ENCODE measurements at regions not wholly inside any gene's neighbourhood (a gene's known extent, or its start where the extent isn't known, plus 50 kb on each side); places are given as distances from the start of the nearest gene placed in this dataset.
A peak's percentile ranks its signal among the peaks of the same experiment; 100 is the strongest.

DNA sequence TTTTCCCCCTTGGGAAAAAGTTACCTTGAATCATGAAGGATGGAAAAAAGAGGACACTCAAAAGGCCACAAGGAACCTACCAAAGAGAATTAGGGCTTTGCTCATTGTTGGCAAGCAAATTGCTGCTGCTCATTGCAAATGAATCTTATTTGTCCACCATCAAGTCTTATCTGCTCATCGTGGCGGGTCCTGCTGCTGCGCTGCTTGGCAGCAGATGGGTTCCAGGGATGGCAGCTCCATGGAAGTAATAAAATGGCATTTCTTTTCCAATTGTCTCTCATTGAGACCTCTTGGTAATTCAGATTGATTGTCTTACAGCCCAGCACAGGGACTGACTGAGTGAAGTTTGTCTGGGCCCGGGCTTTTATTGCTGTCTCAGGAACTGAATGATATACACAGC lies 118.7 kb downstream of the MRM1 start:
- TF ChIP-seq TAF1 (IDR thresholded peaks at IDR 0.05; ENCODE audit: borderline replicate concordance, low read depth, low read length) = no peak
- no peak for FAIRE-seq
- DNase-seq (ENCODE audit: insufficient read length) = no peak

DNA sequence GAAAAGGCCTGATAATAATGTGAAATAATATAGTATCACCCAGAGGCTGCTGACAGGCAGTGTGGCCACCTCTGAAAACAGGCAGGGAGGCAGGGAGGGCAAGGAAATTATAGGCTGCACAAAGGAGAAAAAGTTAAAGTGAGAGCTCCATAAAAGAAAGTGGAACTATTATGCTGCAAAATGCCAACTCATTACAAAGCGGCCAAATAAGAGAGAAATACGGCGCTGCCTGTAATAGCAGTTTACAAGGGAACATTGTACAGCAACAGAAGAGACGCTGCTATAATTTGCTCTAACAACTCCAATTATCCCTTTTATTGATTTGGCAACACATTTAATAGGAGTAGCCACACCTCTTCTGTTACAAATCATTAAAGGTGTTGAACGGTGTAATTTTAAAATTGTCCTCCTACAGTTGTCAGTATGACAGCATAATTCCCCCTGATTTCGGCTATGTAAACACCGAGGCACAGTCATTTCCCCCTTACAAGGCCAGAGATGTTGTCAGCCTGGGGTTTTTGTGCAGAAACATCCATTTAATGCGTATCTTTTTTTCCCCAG lies 120.3 kb downstream of the MRM1 start:
- FAIRE-seq (no peak), DNase-seq (ENCODE audit: insufficient read length) (no peak)
- TF ChIP-seq TAF1 (IDR thresholded peaks at IDR 0.05; ENCODE audit: borderline replicate concordance, low read depth, low read length) = no peak
- no peak for TF ChIP-seq POLR2AphosphoS5 (IDR thresholded peaks at IDR 0.05; ENCODE audit: low read depth, low read length)
- TF ChIP-seq POLR2A (IDR thresholded peaks at IDR 0.05; ENCODE audit: low read depth, low read length) = no peak

DNA sequence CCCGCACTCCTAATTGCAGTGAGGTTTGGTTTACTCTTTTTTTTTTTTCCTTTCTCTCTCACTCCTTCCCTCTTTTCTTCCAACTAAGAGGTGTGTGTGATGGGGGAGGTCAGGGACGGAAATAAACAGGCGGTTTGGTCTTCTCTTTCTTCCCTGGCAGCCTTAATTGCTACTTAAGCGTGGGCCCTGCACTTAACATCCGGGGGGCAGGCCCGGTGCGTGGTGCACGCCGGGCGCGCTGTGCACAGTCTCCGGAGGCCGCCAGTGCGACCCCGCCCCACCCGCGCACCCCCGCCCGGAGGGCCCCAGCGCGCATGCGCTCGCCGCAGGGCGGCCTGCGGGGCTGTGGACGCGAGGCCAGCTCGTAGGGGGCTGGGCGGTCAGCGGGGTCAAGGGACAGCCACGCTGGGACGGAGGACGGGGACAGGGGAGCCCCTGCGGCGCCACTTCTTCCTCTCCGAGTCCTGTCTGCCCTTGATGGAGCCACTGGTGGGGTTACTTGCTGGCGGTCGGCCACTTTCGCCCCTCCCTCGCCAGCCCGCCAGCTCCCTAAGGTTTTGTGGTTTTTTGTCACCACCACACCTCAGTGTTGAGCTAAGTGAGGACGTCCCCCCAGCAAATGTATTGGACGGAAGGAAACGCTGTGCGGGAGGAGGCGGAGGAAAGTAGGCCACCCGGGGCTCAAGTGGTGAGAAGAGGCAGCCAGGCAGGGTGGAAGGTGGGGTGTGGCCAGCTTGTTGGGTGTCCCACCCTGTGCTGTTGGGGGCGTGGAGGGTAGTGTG lies 120.9 kb downstream of the MRM1 start:
- peak; percentile 66 for DNase-seq (ENCODE audit: insufficient read length)
- TF ChIP-seq POLR2A (IDR thresholded peaks at IDR 0.05; ENCODE audit: low read depth, low read length) = no peak
- no peak for TF ChIP-seq POLR2AphosphoS5 (IDR thresholded peaks at IDR 0.05; ENCODE audit: low read depth, low read length)
- TF ChIP-seq TAF1 (IDR thresholded peaks at IDR 0.05; ENCODE audit: borderline replicate concordance, low read depth, low read length) = no peak
- FAIRE-seq = no peak

DNA sequence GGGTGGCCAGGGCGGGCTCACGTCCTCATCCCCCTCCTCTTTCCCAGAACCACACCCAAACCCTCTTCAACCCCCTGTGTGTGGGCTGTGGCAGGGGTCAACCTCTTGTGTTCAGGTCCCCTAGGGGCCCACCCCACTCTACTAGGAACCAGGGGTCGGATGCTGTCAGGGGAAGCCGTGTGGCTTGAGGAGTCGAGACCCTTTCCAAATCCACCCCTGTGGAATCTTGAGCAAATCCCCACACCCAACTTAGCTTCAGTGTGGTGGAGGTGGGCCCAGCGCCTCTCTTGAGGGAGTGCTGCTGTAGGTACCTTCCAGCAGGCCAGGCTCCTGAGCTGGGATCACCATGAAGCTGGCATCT lies 121.5 kb downstream of the MRM1 start:
- TF ChIP-seq POLR2AphosphoS5 (IDR thresholded peaks at IDR 0.05; ENCODE audit: low read depth, low read length) = no peak
- no peak for TF ChIP-seq POLR2A (IDR thresholded peaks at IDR 0.05; ENCODE audit: low read depth, low read length)
- no peak for TF ChIP-seq TAF1 (IDR thresholded peaks at IDR 0.05; ENCODE audit: borderline replicate concordance, low read depth, low read length)
- no peak for DNase-seq (ENCODE audit: insufficient read length)
- FAIRE-seq = no peak

DNA sequence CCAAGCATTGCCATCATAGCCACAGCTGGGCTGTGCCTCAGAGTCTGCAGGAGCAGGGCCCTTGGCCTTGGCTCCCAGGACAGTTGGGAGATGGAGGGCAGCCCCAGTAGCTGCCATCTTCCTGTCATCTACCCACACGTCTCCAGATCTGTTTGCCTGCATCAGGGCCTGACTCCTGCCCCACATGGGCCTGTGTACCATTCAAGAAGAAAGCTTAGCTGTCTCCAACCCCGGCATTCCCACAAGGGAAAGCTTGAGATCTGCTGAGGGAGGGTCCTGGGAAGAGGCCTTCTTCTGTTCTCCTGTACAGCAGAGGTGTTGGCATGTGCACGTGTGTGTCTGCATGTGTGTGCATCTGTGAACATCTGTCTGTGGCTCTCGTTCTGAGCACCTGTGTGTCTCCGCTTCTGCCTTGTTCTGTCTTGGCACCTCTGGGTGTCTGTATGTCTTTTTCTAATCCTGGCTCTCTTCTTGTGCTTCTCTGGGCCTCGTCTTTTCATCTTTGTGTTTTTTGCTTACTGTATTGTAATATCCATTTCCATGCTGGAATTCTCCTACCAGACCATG lies 122.2 kb downstream of the MRM1 start:
- no peak for TF ChIP-seq POLR2A (IDR thresholded peaks at IDR 0.05; ENCODE audit: low read depth, low read length)
- TF ChIP-seq POLR2AphosphoS5 (IDR thresholded peaks at IDR 0.05; ENCODE audit: low read depth, low read length) = no peak
- TF ChIP-seq TAF1 (IDR thresholded peaks at IDR 0.05; ENCODE audit: borderline replicate concordance, low read depth, low read length) = no peak
- no peak for DNase-seq (ENCODE audit: insufficient read length)
- FAIRE-seq = no peak

DNA sequence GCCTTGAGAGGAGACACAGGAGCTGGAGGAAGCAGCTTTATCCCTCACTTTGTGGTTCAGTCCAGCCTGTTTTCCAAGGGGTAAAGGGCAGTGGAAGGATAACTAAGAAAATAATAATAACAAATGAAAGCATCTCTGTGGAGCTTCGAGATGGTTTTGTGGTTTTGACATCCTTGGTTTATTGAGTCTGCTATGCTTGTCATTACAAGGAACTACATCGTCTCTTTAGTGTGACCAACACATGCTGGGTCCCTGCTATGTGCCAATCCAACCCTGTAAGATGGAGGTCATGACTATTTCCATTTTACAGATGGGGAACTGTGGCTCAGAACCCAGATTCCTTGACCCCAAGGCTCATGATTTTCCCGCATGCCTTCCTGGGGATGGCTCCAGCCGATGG lies 124.8 kb downstream of the MRM1 start:
- TF ChIP-seq POLR2A (IDR thresholded peaks at IDR 0.05; ENCODE audit: low read depth, low read length) = no peak
- TF ChIP-seq POLR2AphosphoS5 (IDR thresholded peaks at IDR 0.05; ENCODE audit: low read depth, low read length) = no peak
- FAIRE-seq (no peak), DNase-seq (ENCODE audit: insufficient read length) (no peak)

DNA sequence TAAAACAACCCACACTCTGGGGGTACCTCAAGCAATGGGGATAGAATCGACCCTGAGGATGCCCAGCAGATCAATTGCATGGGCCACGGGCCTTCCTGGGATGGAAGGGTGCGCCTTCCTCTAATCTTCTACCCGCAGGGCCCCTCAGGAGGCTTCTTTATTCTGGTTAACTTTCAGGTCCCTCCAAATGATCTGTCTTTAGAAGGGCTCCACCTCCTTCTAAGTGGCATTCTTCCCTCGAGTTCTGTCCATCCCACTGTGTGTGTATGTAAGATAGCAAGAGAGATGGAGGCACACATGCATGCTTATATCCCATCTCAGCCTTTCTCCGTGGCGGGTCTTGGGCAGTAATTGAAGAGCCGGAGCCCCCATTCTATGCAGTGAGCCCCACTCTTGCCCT lies 125.7 kb downstream of the MRM1 start:
- DNase-seq (ENCODE audit: insufficient read length) (no peak), FAIRE-seq (no peak)
- TF ChIP-seq POLR2A (IDR thresholded peaks at IDR 0.05; ENCODE audit: low read depth, low read length) (no peak), TAF1 (IDR thresholded peaks at IDR 0.05; ENCODE audit: borderline replicate concordance, low read depth, low read length) (no peak)

DNA sequence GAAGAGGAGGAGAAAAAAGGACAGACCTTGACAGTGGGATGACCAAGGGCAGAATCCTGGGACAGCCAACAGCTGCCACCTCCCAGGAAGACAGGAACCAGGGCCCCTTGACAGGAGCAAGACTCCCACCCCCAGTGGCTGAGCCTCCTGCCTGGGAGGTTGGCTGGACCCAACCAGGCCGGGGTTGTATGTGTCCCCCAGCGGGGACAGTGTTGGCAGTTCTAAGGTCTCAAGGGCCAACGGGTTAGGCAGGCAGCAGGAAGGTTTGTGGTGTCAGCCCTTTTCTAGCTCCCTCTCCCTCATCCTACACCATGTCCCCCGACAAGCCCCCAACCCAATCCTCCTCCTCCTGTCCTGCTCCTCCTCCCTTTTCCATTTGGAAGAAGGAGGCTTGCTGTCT lies 126.2 kb downstream of the MRM1 start:
- FAIRE-seq (no peak), DNase-seq (ENCODE audit: insufficient read length) (no peak)
- no peak for TF ChIP-seq TAF1 (IDR thresholded peaks at IDR 0.05; ENCODE audit: borderline replicate concordance, low read depth, low read length)
- no peak for TF ChIP-seq POLR2AphosphoS5 (IDR thresholded peaks at IDR 0.05; ENCODE audit: low read depth, low read length)
- no peak for TF ChIP-seq POLR2A (IDR thresholded peaks at IDR 0.05; ENCODE audit: low read depth, low read length)

DNA sequence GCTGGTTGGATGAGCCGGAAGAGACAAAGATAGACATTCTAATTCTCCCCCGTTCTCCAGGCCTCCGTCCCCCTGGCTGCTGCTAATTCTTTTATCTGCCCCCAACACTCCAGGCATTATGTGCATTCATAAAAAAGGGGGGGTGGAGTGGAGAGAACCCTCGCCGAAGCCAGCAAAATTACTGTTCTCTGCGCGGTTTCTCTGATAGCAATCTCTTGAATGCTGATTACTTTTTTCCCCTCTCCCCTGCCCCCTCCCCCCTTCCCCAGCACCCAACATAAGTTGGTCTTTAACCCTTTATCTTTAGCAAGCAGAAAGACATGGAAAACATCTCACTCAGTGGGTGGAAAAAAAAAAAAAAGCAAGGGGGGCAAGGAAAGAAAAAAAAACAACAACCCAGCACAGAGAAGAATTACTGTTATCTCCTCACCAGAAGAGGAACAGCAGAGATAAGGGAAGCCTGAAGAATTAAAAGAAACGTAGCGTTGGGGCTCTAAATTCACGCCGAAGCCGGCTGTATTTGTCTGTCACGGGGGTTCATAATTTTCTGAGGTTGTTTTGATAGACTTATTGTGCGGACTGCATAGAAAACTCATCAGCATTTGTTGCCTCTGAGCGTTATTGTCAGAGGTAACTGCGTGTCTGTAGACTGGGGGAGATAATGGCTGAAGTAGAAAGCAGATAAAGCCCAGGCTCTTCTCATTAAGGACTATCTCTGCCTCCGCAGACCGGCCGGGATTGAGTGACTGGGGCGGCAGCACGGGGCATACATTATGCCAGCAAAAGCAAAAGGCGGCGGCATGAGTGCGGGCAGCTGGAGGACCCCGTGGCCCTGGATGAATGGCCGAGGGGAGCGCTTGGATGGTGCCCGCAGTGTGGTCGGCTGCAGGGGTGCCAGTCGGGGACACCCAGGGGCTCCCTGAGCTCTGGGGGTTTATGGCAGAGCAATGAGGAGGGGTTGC lies 126.9 kb downstream of the MRM1 start:
- FAIRE-seq (no peak), DNase-seq (ENCODE audit: insufficient read length) (no peak)
- no peak for TF ChIP-seq POLR2AphosphoS5 (IDR thresholded peaks at IDR 0.05; ENCODE audit: low read depth, low read length)
- TF ChIP-seq TAF1 (IDR thresholded peaks at IDR 0.05; ENCODE audit: borderline replicate concordance, low read depth, low read length) = no peak
- no peak for TF ChIP-seq POLR2A (IDR thresholded peaks at IDR 0.05; ENCODE audit: low read depth, low read length)

DNA sequence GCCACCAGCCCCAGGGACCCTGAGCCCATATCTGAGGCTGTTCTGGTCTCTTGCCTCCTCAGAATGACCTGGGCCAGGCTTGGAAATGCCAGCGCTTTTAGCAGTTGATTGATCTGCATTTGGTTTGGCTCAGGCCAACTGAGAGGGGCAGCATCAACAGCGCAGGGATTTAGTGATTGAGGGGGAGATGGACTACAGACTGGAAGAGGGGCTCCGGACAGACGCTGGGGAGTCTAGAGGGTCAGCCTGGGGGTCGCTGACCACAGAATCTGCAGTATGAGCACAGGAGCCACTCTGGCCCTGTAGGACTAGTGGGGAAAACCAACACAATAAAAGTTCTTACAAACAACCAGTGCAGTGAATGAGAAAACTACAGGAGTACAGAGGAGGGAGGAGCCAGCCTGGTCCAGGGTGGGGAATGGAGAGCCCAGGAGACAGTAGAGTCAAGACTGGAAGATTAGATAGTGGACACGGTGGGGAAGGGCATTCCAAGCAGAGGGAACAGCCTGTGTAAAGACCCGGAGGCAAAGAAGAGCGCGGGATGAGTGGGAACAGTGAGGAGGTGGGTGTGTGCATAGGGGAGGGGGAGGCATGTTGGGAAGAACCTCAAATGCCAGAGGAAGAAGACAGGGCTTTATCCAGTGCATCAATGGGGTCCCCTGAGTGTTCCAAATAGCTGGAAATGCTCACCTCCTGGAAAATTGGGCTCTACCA lies 128.9 kb downstream of the MRM1 start:
- FAIRE-seq (no peak), DNase-seq (ENCODE audit: insufficient read length) (no peak)
- TF ChIP-seq POLR2A (IDR thresholded peaks at IDR 0.05; ENCODE audit: low read depth, low read length) (no peak), POLR2AphosphoS5 (IDR thresholded peaks at IDR 0.05; ENCODE audit: low read depth, low read length) (no peak), TAF1 (IDR thresholded peaks at IDR 0.05; ENCODE audit: borderline replicate concordance, low read depth, low read length) (no peak)

DNA sequence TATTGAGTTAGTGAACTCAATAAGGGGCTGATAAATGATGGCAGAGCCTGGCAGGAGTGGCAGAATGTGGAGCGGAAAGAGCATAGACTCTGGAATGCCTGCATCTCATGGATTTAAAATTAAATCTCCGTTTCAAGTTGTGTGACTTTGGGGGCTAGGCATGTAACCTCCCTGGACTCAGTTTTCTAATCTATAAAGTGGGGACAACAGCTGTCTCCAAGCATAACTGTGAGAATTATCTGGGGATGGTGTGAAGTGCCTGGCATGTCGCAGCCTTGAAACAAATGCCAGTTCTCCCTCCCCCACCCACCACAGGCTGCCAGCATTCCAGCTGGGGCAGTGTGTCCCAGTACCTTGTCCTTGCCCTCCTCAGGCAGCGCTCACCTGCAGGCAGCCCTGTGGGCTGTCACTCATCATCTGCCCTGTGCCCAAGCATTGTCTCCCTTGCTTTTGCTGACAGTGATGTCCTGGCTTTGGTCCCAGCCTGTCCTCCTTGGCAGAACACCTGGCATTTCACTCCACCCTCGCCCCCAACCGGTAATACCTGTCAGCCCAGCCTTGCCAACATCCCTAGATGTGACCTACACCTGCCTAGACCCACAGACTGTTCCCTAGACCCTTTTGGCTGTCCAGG lies 129.6 kb downstream of the MRM1 start:
- TF ChIP-seq TAF1 (IDR thresholded peaks at IDR 0.05; ENCODE audit: borderline replicate concordance, low read depth, low read length) (no peak), POLR2AphosphoS5 (IDR thresholded peaks at IDR 0.05; ENCODE audit: low read depth, low read length) (no peak), POLR2A (IDR thresholded peaks at IDR 0.05; ENCODE audit: low read depth, low read length) (no peak)
- FAIRE-seq (no peak), DNase-seq (ENCODE audit: insufficient read length) (no peak)

Data from GM12892 (cell line).